ENCODE measurements at regions not wholly inside any gene's neighbourhood (a gene's known extent, or its start where the extent isn't known, plus 50 kb on each side); places are given as distances from the start of the nearest gene placed in this dataset.
A peak's percentile ranks its signal among the peaks of the same experiment; 100 is the strongest.
"Not testable (repeated sequence)": the region's sequence is repeated elsewhere in the genome, so short reads cannot be mapped to it uniquely, and the experiment has no call there.

GRCh38 chr21:7916329-7917303 lies 2604.8 kb upstream of the TPTE start:
- no peak for DNase-seq
- intact Hi-C loops (cut with micrococcal nuclease) = no loop called here
- peaks cover 12 to 43% of the 10 kb centered on the region in 2 donors for H3K9me3 Mint-ChIP-seq
- Histone ChIP-seq H3K27ac (ENCODE audit: low read length) (no peak overlapping the region), H3K9me3 (ENCODE audit: control insufficient read depth, insufficient read depth, low read length) (peaks cover 44% of the 10 kb centered on the region), H3K4me1 (ENCODE audit: control insufficient read depth, insufficient read depth, low read length) (no peaks in the 10 kb centered on the region), H3K4me3 (ENCODE audit: low read length) (no peak overlapping the region), H3K36me3 (ENCODE audit: control insufficient read depth, insufficient read depth, low read length) (no peaks in the 10 kb centered on the region), H3K27me3 (ENCODE audit: control insufficient read depth, insufficient read depth, low read length) (no peaks in the 10 kb centered on the region)
- no peak overlapping the region for H3K4me3 Mint-ChIP-seq
- peaks cover 10% of the 10 kb centered on the region for H3K36me3 Mint-ChIP-seq
- 73% methylated on average over 25 of the region's 25 CpGs for WGBS (ENCODE audit: insufficient coverage)
- no peak for TF ChIP-seq CTCF (IDR thresholded peaks at IDR 0.05)
- no peaks in the 10 kb centered on the region for H3K27me3 Mint-ChIP-seq (ENCODE audit: low read depth in 2 of 2)
- no peaks in the 10 kb centered on the region for H3K4me1 Mint-ChIP-seq
- H3K27ac Mint-ChIP-seq = no peak overlapping the region
- ATAC-seq = peak in 1 of 3 donors; percentile 34

- WGBS (ENCODE audit: insufficient coverage) = 70% methylated on average over 14 of the region's 14 CpGs
- no peaks in the 10 kb centered on the region for H3K36me3 ChIP-seq (ENCODE audit: control insufficient read depth, insufficient read depth, low read length)
- Mint-ChIP-seq H3K4me3 (no peak overlapping the region), H3K36me3 (peaks cover 10% of the 10 kb centered on the region), H3K27me3 (ENCODE audit: low read depth in 2 of 2) (no peaks in the 10 kb centered on the region), H3K27ac (no peak overlapping the region), H3K4me1 (no peaks in the 10 kb centered on the region), H3K9me3 (peaks cover 23 to 55% of the 10 kb centered on the region in 2 donors)
- H3K27me3 ChIP-seq (ENCODE audit: control insufficient read depth, insufficient read depth, low read length) = no peaks in the 10 kb centered on the region
- peak in 1 of 3 donors; percentile 42 for ATAC-seq
- no peak overlapping the region for H3K27ac ChIP-seq (ENCODE audit: low read length)
- no peak overlapping the region for H3K4me3 ChIP-seq (ENCODE audit: low read length)
- no peak for DNase-seq
- no peaks in the 10 kb centered on the region for H3K4me1 ChIP-seq (ENCODE audit: control insufficient read depth, insufficient read depth, low read length)
- TF ChIP-seq CTCF (IDR thresholded peaks at IDR 0.05) = no peak
- peaks cover 55% of the 10 kb centered on the region for H3K9me3 ChIP-seq (ENCODE audit: control insufficient read depth, insufficient read depth, low read length)
- intact Hi-C loops (cut with micrococcal nuclease) = no loop called here
Observed at GRCh38 chr21:7917729-7918128, 2603.7 kb upstream of the TPTE start.

- peak in 1 of 3 donors; percentile 58 for ATAC-seq
- H3K4me1 Mint-ChIP-seq; H3K27me3 ChIP-seq (ENCODE audit: control insufficient read depth, insufficient read depth, low read length); H3K36me3 Mint-ChIP-seq; DNase-seq; H3K4me3 ChIP-seq (ENCODE audit: low read length); H3K4me1 ChIP-seq (ENCODE audit: control insufficient read depth, insufficient read depth, low read length); H3K27me3 Mint-ChIP-seq (ENCODE audit: low read depth in 2 of 2); H3K36me3 ChIP-seq (ENCODE audit: control insufficient read depth, insufficient read depth, low read length); H3K27ac Mint-ChIP-seq; H3K27ac ChIP-seq (ENCODE audit: low read length); H3K4me3 Mint-ChIP-seq; intact Hi-C loops (cut with micrococcal nuclease): not testable (repeated sequence)
- H3K9me3 ChIP-seq (ENCODE audit: control insufficient read depth, insufficient read depth, low read length) = peaks cover 53% of the 10 kb centered on the region
- 71% methylated on average over 16 of the region's 16 CpGs for WGBS (ENCODE audit: insufficient coverage)
- H3K9me3 Mint-ChIP-seq = peaks cover 86 to 94% of the 10 kb centered on the region in 2 donors
Observed at GRCh38 chr21:7925918-7926582, 2595.3 kb upstream of the TPTE start.

- intact Hi-C loops (cut with micrococcal nuclease); DNase-seq; H3K4me1 Mint-ChIP-seq; ATAC-seq; H3K4me1 ChIP-seq (ENCODE audit: control insufficient read depth, insufficient read depth, low read length); H3K36me3 Mint-ChIP-seq; H3K36me3 ChIP-seq (ENCODE audit: control insufficient read depth, insufficient read depth, low read length); H3K27me3 Mint-ChIP-seq (ENCODE audit: low read depth in 2 of 2); H3K27ac Mint-ChIP-seq; H3K4me3 Mint-ChIP-seq; H3K4me3 ChIP-seq (ENCODE audit: low read length); H3K27ac ChIP-seq (ENCODE audit: low read length); H3K27me3 ChIP-seq (ENCODE audit: control insufficient read depth, insufficient read depth, low read length): not testable (repeated sequence)
- H3K9me3 Mint-ChIP-seq = peaks cover 85 to 91% of the 10 kb centered on the region in 2 donors
- H3K9me3 ChIP-seq (ENCODE audit: control insufficient read depth, insufficient read depth, low read length) = peaks cover 48% of the 10 kb centered on the region
- WGBS (ENCODE audit: insufficient coverage) = 77% methylated on average over 12 of the region's 12 CpGs
Observed at GRCh38 chr21:7928528-7928927, 2592.9 kb upstream of the TPTE start.

- H3K27ac Mint-ChIP-seq; ATAC-seq; H3K4me3 ChIP-seq (ENCODE audit: low read length); H3K36me3 Mint-ChIP-seq; intact Hi-C loops (cut with micrococcal nuclease); H3K36me3 ChIP-seq (ENCODE audit: control insufficient read depth, insufficient read depth, low read length); H3K4me1 ChIP-seq (ENCODE audit: control insufficient read depth, insufficient read depth, low read length); H3K27me3 Mint-ChIP-seq (ENCODE audit: low read depth in 2 of 2); H3K4me3 Mint-ChIP-seq; H3K27ac ChIP-seq (ENCODE audit: low read length); DNase-seq; H3K27me3 ChIP-seq (ENCODE audit: control insufficient read depth, insufficient read depth, low read length); H3K4me1 Mint-ChIP-seq: not testable (repeated sequence)
- H3K9me3 Mint-ChIP-seq = peaks cover 85 to 91% of the 10 kb centered on the region in 2 donors
- WGBS (ENCODE audit: insufficient coverage) = 80% methylated on average over 12 of the region's 12 CpGs
- peaks cover 46% of the 10 kb centered on the region for H3K9me3 ChIP-seq (ENCODE audit: control insufficient read depth, insufficient read depth, low read length)
Observed at GRCh38 chr21:7929586-7929985, 2591.8 kb upstream of the TPTE start.

GRCh38 chr21:7930445-7930844 lies 2590.9 kb upstream of the TPTE start:
- not testable (repeated sequence) for H3K27me3 Mint-ChIP-seq (ENCODE audit: low read depth in 2 of 2)
- 63% methylated on average over 9 of the region's 9 CpGs for WGBS (ENCODE audit: insufficient coverage)
- peaks cover 88 to 92% of the 10 kb centered on the region in 2 donors for H3K9me3 Mint-ChIP-seq

More at GRCh38 chr21:7930445-7930844, 2590.9 kb upstream of the TPTE start:
- H3K4me1 Mint-ChIP-seq; H3K36me3 Mint-ChIP-seq; intact Hi-C loops (cut with micrococcal nuclease); H3K27ac Mint-ChIP-seq; H3K4me3 Mint-ChIP-seq; H3K27me3 ChIP-seq (ENCODE audit: control insufficient read depth, insufficient read depth, low read length); H3K4me1 ChIP-seq (ENCODE audit: control insufficient read depth, insufficient read depth, low read length); H3K27ac ChIP-seq (ENCODE audit: low read length); H3K36me3 ChIP-seq (ENCODE audit: control insufficient read depth, insufficient read depth, low read length); H3K4me3 ChIP-seq (ENCODE audit: low read length); DNase-seq; ATAC-seq: not testable (repeated sequence)
- peaks cover 46% of the 10 kb centered on the region for H3K9me3 ChIP-seq (ENCODE audit: control insufficient read depth, insufficient read depth, low read length)

Data from natural killer cell (primary cell).